HG03139 (cell line): ENCODE measurements at regions not wholly inside any gene's neighbourhood (a gene's known extent, or its start where the extent isn't known, plus 50 kb on each side); places are given as distances from the start of the nearest gene placed in this dataset.
A peak's percentile ranks its signal among the peaks of the same experiment; 100 is the strongest.
"Not testable (repeated sequence)": the region's sequence is repeated elsewhere in the genome, so short reads cannot be mapped to it uniquely, and the experiment has no call there.

ENCODE experiments used
- ATAC-seq: cut with Tn5 transposase; IDR thresholded peaks from one replicate; pipeline ENCODE4 v1.9.1; 2021; ENCODE audit not compliant: unreplicated experiment

GRCh38 chr10:90020506-90020905 is 319.1 kb downstream of the KIF20B start:
- no peak for ATAC-seq

- no peak for ATAC-seq
Measured at GRCh38 chr10:90023950-90024349, 322.6 kb downstream of the KIF20B start.

GRCh38 chr10:90028312-90028711 is 326.9 kb downstream of the KIF20B start:
- ATAC-seq = no peak

- ATAC-seq = no peak
Measured at GRCh38 chr10:90031776-90032175, 330.4 kb downstream of the KIF20B start.

GRCh38 chr10:90032519-90032918 is 331.1 kb downstream of the KIF20B start:
- ATAC-seq = no peak

GRCh38 chr10:90034862-90035261 is 333.5 kb downstream of the KIF20B start:
- ATAC-seq = not testable (repeated sequence)

- no peak for ATAC-seq
Measured at GRCh38 chr10:90041585-90041984, 340.2 kb downstream of the KIF20B start.

- no peak for ATAC-seq
Measured at GRCh38 chr10:90042075-90042474, 340.7 kb downstream of the KIF20B start.

- peak; percentile 89 for ATAC-seq
Measured at GRCh38 chr10:90047243-90047729, 345.9 kb downstream of the KIF20B start.

- ATAC-seq = no peak
Measured at GRCh38 chr10:90051053-90051452, 349.7 kb downstream of the KIF20B start.

GRCh38 chr10:90051474-90051873 is 350.1 kb downstream of the KIF20B start:
- no peak for ATAC-seq

GRCh38 chr10:90062786-90063185 is 361.4 kb downstream of the KIF20B start:
- ATAC-seq = no peak

- no peak for ATAC-seq
Measured at GRCh38 chr10:90064295-90064694, 362.9 kb downstream of the KIF20B start.

GRCh38 chr10:90066435-90066834 is 365.0 kb downstream of the KIF20B start:
- no peak for ATAC-seq

- no peak for ATAC-seq
Measured at GRCh38 chr10:90075995-90076394, 374.6 kb downstream of the KIF20B start.

GRCh38 chr10:90079819-90080218 is 378.4 kb downstream of the KIF20B start:
- ATAC-seq = no peak

- not testable (repeated sequence) for ATAC-seq
Measured at GRCh38 chr10:90086606-90087190, 385.3 kb downstream of the KIF20B start.

GRCh38 chr10:90087197-90088023 is 386.0 kb downstream of the KIF20B start:
- ATAC-seq = peak; percentile 94

- no peak for ATAC-seq
Measured at GRCh38 chr10:90088024-90088317, 386.6 kb downstream of the KIF20B start.

- no peak for ATAC-seq
Measured at GRCh38 chr10:90089719-90090118, 388.3 kb downstream of the KIF20B start.

GRCh38 chr10:90096196-90096595 is 394.8 kb downstream of the KIF20B start:
- no peak for ATAC-seq

- ATAC-seq = not testable (repeated sequence)
Measured at GRCh38 chr10:90107581-90107980, 406.2 kb downstream of the KIF20B start.

- no peak for ATAC-seq
Measured at GRCh38 chr10:90111671-90112070, 410.3 kb downstream of the KIF20B start.
